HG03439 (cell line): ENCODE measurements at regions not wholly inside any gene's neighbourhood (a gene's known extent, or its start where the extent isn't known, plus 50 kb on each side); places are given as distances from the start of the nearest gene placed in this dataset.

Experiments used
- ATAC-seq: cut with Tn5 transposase; IDR thresholded peaks from one replicate; pipeline ENCODE4 v1.9.1; 2021; ENCODE audit warnings: mild to moderate bottlenecking, moderate library complexity; ENCODE audit not compliant: unreplicated experiment

DNA sequence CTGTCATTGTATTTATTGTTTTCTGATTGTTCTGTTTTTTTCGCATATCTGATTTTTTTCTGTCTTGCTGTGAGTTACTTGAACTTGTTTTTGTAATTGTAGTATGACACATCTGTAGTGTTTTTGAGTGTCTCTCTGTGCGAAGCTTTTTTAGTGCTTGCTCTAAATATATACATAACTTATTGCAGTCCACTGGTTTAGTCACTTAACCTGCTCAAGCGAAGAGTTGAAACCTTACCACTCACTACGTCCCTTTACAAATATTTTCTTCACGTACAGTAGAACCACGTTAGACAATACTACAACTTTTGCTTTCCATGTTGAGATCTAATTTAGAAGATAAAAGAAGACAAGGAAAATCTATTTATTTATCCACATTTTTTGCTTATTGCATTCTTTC, 713.0 kb upstream of the GRM7 start:
- ATAC-seq = no peak

- no peak for ATAC-seq
Observed at GRCh38 chr3:6155650-6156338, 705.1 kb upstream of the GRM7 start.

DNA sequence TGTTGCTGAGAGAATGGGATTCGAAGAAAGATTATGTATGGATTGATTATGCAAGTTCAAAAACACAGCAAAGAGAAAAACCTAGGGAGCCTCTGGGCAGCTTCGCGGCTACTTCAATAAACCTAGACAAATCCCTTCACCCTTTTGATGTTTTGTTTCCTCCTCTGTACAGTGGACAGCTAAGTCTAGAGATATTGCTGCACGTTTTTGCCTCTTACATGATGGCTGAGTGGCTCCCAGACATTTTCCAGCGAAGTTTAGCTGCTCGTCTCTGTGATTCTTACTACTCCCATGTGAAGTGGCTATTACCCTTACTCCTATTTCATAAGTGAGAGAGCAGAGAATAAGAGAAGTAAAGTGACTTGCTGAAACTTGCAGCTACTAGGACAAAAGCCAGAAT, 695.0 kb upstream of the GRM7 start:
- no peak for ATAC-seq

DNA sequence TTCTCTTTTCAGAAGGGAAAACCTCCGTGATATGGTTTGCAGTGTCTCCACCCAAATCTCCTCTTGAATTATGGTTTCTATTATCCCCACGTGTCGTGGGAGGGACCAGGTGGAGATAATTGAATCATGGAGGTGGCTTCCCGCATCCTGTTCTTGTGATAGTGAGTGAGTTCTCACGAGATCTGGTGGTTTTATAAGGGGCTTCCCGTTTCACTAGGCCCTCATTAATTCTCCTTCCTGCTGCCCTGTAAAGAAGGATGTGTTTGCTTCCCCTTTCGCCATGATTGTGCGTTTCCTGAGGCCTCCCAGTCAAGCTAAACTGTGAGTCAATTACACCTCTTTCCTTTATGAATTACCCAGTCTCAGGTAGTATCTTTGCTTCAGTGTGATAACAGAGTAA, 692.7 kb upstream of the GRM7 start:
- no peak for ATAC-seq

GRCh38 chr3:6172871-6173642, 687.9 kb upstream of the GRM7 start:
- no peak for ATAC-seq

- no peak for ATAC-seq
Observed at GRCh38 chr3:6177417-6177816, 683.5 kb upstream of the GRM7 start.

DNA sequence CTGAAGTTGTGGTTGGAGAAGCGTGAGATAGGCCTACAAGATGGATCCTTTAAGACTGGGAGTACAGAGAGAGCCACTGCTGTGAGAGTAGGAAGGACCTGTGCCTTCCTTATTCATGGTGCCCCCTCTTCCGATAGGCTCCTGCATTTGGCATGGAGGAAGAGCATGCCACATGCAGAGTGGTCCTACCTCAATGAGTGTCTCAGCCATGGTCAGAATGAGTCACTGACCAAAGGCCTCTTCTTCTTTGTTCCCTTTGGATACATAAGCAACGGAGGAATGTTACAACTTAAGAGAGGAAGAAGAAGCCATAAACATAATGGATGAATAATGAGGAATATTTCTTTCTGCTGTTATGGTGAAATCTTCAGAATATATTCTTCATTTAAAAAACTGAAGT, 681.2 kb upstream of the GRM7 start:
- no peak for ATAC-seq

DNA sequence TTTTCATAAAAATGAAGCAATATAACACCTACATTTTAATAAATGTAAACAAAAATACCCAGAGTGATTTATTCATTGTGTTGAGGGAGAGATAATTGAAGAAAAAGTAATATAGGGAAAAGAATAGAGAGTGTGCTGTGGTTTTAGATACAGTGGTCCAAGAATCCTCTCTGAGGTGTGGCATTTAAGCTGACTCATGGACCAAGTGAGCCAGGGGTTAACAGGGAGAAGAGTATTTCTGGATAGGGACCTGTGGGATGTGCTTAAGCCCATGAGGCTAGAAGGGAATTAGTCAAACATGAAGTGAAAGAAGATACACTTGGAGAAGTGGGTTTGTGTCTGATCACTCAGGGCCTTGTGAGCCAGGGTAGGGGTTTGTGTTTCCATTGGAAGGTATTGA, 680.7 kb upstream of the GRM7 start:
- no peak for ATAC-seq

- ATAC-seq = no peak
Observed at GRCh38 chr3:6182476-6182875, 678.4 kb upstream of the GRM7 start.

DNA sequence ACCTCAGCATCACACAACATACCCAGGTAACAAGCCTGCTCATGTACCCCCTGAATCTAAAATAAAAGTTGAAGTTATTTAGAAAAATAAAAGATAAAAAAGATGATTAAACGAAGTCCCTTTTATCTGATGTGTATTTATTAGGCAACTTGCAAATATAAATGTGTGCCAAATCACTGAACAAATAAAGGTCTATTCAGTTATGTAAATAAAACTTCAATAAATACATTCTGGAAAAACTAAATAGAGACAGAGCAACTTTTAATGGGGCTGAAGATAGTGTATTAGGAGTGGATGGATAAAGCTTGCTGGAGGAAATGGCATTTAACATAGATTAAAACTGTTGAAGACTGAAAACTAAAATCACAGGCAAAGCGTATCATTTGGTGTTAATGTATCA, 678.0 kb upstream of the GRM7 start:
- no peak for ATAC-seq

GRCh38 chr3:6189384-6189783, 671.5 kb upstream of the GRM7 start:
- no peak for ATAC-seq

DNA sequence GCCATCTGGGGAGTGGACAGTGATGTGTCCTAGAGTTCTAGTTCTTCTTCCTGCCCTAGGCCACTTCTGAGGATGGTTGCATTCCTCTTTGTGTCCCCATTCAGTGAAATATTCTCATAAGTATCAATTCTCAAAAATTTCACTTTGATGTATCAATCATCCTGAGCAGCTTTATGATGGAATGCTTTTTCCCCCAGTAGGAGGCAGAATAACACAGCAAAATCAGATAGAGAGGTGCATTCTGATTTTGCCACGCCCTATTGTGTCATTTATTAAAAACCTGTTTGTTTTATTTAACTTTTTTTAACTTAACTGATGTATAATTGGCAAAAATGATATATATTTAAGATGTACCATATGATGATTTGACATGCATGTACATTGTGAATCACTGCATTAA, 656.0 kb upstream of the GRM7 start:
- ATAC-seq = no peak

- ATAC-seq = no peak
Observed at GRCh38 chr3:6216135-6217026, 644.5 kb upstream of the GRM7 start.

- ATAC-seq = no peak
Observed at GRCh38 chr3:6220447-6220846, 640.5 kb upstream of the GRM7 start.

DNA sequence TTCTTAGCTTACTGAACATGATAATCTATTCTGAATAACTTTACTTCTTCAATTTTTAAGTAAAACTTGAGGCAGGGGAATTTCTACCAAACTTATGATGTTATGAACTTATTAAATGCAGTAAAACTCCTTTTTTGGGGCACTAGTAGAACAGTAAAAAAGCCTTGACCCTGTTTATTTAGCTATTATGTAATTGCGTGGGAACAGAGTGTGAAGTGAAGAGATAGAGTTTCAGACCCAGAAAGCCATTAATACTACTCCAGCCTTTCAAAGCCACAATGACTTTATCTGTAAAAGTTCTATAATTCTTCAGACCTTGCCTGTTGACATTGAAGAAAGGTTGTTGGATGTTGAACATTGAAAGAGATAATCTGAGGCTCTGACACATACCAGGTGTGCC, 638.8 kb upstream of the GRM7 start:
- no peak for ATAC-seq

GRCh38 chr3:6223572-6223971, 637.3 kb upstream of the GRM7 start:
- no peak for ATAC-seq

GRCh38 chr3:6228958-6229683, 631.8 kb upstream of the GRM7 start:
- ATAC-seq = no peak

- ATAC-seq = no peak
Observed at GRCh38 chr3:6229778-6230410, 631.0 kb upstream of the GRM7 start.

- ATAC-seq = no peak
Observed at GRCh38 chr3:6242104-6242503, 618.8 kb upstream of the GRM7 start.

- no peak for ATAC-seq
Observed at GRCh38 chr3:6248528-6248927, 612.4 kb upstream of the GRM7 start.

DNA sequence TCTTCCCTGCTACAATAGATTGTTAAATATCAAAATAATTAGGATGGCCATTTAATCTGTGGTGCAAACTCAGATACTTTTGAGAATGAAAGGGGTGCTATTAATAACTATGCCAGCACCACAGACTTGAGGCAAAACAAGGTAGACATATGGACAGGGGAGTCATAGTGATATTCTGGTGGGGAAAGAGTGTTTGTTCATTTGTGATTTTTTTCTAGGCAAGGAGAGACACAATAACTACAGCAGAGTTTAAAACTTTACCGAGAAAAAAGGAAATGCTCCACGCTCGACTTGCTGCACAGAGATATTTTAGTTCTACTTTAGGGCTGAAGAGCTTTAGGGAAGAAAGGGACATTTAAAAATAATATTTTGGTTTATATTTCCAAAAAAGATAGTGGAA, 611.2 kb upstream of the GRM7 start:
- no peak for ATAC-seq
